HEK293 (cell line): ENCODE measurements at regions not wholly inside any gene's neighbourhood (a gene's known extent, or its start where the extent isn't known, plus 50 kb on each side); places are given as distances from the start of the nearest gene placed in this dataset.

Experiments used
- KLF16 ChIP-seq: fragments of 450-650 bp; formaldehyde crosslinking; IDR thresholded peaks from 2 replicates; pipeline ENCODE4 v1.5.1; 2017; ENCODE audit warnings: missing biosample characterization, missing genetic modification characterization
- ZNF530 ChIP-seq: fragments of 450-650 bp; formaldehyde crosslinking; IDR thresholded peaks from 2 replicates; pipeline ENCODE4 v1.5.1; 2016; ENCODE audit warnings: low read depth, missing biosample characterization, missing genetic modification characterization
- ZNF692 ChIP-seq: fragments of 450-650 bp; formaldehyde crosslinking; IDR thresholded peaks from 2 replicates; pipeline ENCODE4 v1.5.1; 2016; ENCODE audit warnings: missing biosample characterization, missing genetic modification characterization
- TF ChIP-seq, protein P1 (sequence below): fragments of 450-650 bp; formaldehyde crosslinking; IDR thresholded peaks from 2 replicates; pipeline ENCODE4 v1.5.1; 2016; ENCODE audit warnings: missing biosample characterization, missing genetic modification characterization
- TF ChIP-seq, protein P2 (sequence below): fragments of 450-650 bp; formaldehyde crosslinking; IDR thresholded peaks from 2 replicates; pipeline ENCODE4 v1.5.1; 2016; ENCODE audit warnings: missing biosample characterization, missing genetic modification characterization, low read depth
- TF ChIP-seq, protein P3 (sequence below): fragments of 450-650 bp; formaldehyde crosslinking; IDR thresholded peaks from 2 replicates; pipeline ENCODE4 v1.5.1; 2016; ENCODE audit warnings: missing biosample characterization, missing genetic modification characterization

DNA sequence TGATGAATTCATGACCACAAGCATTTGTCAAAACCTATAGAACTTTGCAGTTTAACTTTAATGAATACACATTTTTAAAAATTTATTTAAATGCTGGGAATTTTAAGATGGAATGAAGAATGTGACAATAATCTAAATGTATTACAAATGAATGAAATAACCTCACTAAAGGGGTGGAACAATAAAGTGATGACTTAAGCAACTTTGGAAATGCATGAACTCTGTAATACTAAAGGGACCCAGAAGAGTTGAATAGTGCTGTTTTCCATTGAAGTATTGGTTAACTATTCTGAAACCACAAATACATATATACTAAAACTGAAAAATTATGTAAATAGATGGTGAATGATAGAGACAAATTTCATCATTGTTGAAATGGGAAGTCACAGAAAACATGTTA lies 1395.1 kb downstream of the NCAM2 start:
- no peak for TF ChIP-seq KLF16 (tag by site-specific recombination)
- TF ChIP-seq ZNF530, result no peak
- TF ChIP-seq, protein P1, sequence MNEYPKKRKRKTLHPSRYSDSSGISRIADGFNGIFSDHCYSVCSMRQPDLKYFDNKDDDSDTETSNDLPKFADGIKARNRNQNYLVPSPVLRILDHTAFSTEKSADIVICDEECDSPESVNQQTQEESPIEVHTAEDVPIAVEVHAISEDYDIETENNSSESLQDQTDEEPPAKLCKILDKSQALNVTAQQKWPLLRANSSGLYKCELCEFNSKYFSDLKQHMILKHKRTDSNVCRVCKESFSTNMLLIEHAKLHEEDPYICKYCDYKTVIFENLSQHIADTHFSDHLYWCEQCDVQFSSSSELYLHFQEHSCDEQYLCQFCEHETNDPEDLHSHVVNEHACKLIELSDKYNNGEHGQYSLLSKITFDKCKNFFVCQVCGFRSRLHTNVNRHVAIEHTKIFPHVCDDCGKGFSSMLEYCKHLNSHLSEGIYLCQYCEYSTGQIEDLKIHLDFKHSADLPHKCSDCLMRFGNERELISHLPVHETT (tag by site-specific recombination), result no peak
- TF ChIP-seq, protein P2, sequence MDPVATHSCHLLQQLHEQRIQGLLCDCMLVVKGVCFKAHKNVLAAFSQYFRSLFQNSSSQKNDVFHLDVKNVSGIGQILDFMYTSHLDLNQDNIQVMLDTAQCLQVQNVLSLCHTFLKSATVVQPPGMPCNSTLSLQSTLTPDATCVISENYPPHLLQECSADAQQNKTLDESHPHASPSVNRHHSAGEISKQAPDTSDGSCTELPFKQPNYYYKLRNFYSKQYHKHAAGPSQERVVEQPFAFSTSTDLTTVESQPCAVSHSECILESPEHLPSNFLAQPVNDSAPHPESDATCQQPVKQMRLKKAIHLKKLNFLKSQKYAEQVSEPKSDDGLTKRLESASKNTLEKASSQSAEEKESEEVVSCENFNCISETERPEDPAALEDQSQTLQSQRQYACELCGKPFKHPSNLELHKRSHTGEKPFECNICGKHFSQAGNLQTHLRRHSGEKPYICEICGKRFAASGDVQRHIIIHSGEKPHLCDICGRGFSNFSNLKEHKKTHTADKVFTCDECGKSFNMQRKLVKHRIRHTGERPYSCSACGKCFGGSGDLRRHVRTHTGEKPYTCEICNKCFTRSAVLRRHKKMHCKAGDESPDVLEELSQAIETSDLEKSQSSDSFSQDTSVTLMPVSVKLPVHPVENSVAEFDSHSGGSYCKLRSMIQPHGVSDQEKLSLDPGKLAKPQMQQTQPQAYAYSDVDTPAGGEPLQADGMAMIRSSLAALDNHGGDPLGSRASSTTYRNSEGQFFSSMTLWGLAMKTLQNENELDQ (tag by site-specific recombination), result no peak
- TF ChIP-seq, protein P3, sequence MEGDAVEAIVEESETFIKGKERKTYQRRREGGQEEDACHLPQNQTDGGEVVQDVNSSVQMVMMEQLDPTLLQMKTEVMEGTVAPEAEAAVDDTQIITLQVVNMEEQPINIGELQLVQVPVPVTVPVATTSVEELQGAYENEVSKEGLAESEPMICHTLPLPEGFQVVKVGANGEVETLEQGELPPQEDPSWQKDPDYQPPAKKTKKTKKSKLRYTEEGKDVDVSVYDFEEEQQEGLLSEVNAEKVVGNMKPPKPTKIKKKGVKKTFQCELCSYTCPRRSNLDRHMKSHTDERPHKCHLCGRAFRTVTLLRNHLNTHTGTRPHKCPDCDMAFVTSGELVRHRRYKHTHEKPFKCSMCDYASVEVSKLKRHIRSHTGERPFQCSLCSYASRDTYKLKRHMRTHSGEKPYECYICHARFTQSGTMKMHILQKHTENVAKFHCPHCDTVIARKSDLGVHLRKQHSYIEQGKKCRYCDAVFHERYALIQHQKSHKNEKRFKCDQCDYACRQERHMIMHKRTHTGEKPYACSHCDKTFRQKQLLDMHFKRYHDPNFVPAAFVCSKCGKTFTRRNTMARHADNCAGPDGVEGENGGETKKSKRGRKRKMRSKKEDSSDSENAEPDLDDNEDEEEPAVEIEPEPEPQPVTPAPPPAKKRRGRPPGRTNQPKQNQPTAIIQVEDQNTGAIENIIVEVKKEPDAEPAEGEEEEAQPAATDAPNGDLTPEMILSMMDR (tag by site-specific recombination), result no peak
- TF ChIP-seq ZNF692 (tag by site-specific recombination), result no peak
